NCI-H748 treated with DMSO at 0.1 percent for 48 hours (cell line): ENCODE measurements at regions not wholly inside any gene's neighbourhood (a gene's known extent, or its start where the extent isn't known, plus 50 kb on each side); places are given as distances from the start of the nearest gene placed in this dataset.

Experiments used
- DNase-seq: peaks from one replicate; lab custom pipeline; 2025; lab: John Stamatoyannopoulos, UW

DNA sequence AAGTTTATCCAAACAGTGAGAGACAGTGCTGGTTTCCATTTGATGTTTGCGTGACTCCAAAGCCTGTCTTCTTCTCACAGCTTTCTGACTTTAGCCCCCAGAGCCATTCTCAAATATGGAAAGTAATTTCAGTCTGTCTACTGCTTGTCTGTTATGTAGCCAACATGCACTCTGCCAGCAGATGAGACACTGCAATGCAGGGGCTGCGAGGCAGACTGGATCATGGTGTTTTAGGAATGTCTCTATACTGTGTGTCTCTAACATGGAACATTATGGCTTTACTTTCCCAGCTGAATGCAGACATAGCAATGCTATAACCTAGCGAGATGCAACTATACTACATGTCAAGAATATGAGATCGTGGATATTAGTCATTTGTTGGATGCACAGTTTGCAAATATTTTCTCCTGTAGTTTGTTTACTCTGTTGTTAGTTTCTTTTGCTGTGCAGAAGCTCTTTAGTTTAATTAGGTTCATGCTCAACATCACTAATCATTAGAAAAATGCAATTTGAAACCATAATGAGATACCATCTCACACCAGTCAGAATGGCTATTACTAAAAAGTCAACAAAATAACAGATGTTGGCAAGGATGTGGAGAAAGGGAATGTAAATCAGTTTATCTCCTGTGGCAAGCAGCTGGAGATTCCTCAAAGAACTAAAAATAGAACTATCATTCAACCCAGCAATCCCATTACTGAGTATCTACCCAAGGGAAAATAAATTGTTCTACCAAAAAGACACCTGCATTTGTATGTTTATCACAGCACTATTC is 235.8 kb upstream of the TMTC1 start:
- DNase-seq = peak; percentile 62

DNA sequence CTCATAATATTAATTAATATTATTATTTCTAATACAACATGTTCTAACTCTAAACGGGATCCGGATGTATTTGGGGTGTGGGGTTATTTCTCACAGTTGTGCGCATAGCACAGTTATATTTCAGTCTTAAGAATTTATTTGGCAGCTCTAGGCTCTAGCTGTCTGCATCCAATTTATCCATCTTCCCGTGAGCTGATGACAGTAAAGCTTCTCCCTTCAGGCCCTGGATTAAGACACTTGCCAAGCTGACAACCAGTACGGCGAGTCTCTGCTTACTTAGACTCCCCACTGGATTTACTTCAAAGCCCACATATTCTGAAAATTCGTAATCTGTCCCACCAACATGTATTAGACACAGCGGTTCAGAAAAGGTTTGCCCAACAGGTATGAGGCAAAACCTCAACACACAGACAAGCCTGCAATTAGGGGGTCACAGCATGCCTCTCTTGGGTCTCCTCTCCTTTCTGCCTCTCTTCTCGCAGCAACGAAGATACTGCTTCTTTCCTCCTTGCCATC is 232.9 kb upstream of the TMTC1 start:
- no peak for DNase-seq

DNA sequence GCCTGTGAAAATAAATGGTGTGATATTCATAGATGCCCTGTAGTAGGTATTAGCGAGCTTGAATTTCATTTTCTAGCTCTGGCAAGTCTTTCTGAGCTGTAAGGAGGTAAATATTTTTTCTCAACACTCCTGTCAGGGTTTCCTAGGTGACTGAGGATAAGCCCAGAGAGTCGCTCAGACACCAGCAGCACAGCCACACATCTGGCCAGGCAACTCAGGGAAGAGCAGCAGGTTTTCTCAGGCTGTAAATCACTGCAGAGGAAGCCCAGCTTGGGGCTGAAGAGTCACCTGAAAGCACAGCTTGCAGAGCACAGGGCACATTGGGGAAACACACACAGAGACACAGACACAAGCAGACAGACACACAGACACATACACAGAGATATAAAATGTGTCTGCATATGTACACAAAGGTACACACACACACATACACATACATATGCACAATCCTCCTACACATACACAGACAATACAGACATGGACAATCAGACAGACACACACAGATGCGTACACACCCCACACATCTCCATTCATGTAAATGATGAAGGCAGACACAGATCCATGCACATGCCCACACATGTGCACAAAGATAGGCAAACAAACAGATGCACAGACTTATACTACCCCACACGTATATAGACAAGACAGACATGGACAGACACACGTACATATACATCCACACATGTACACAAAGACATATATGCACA is 232.0 kb upstream of the TMTC1 start:
- no peak for DNase-seq

GRCh38 chr12:30014991-30015390 is 231.2 kb upstream of the TMTC1 start:
- no peak for DNase-seq

DNA sequence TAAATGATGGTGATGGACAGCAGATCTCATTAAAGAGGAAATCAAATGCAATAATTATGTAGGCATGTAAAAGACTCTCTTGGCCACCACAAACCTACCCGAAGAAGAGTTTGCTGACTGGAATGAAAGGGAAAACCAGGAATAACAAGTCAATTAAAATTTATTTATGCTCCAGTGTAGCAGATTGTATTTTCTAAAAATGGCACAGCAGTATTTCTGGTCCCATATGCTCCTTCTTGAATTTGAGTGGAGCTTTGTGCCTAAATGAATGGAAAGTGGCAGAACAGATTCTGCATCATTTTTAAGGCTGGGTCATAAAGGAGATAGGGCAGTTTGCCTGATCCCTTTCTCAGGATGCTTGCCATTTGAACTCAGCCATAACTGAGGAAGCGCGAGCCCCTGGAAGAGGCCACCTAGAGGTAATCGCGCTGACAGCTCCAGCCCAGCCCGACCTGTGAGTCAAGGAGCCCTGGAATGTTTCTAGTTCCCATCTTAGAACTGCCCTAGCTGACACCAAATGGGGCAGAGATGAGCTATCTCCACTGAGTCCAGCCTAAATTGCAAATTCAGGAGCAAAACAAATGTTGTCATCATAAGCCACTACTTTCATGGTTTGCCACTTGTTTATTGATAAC is 229.2 kb upstream of the TMTC1 start:
- no peak for DNase-seq

GRCh38 chr12:30010071-30011052 is 226.6 kb upstream of the TMTC1 start:
- no peak for DNase-seq

DNA sequence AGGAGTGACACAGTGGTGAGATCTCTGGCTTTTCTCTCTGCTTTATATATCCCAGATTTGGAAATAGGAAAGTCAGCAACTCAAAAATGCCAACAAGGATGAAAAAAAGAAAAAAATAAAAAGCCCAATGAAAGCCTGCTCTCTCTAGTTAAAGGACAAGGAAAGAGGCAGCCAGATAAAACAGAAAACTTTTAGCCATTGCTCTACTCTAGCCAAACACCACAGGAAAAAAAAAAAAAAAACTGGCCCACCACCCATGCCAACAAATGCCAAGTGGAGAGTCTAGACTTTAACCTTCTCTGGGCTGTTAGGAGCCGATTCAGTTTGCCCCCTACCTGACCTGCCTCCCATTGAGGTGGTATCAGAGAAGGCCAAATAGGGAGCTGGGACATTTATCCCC is 222.3 kb upstream of the TMTC1 start:
- DNase-seq = no peak

GRCh38 chr12:30003321-30003720 is 219.6 kb upstream of the TMTC1 start:
- DNase-seq = no peak

- DNase-seq = no peak
Measured at GRCh38 chr12:30002677-30003076, 218.9 kb upstream of the TMTC1 start.

- no peak for DNase-seq
Measured at GRCh38 chr12:30000401-30000800, 216.7 kb upstream of the TMTC1 start.

GRCh38 chr12:29996993-29997392 is 213.3 kb upstream of the TMTC1 start:
- DNase-seq = no peak

GRCh38 chr12:29992366-29992765 is 208.6 kb upstream of the TMTC1 start:
- DNase-seq = no peak

GRCh38 chr12:29991924-29992323 is 208.2 kb upstream of the TMTC1 start:
- no peak for DNase-seq

DNA sequence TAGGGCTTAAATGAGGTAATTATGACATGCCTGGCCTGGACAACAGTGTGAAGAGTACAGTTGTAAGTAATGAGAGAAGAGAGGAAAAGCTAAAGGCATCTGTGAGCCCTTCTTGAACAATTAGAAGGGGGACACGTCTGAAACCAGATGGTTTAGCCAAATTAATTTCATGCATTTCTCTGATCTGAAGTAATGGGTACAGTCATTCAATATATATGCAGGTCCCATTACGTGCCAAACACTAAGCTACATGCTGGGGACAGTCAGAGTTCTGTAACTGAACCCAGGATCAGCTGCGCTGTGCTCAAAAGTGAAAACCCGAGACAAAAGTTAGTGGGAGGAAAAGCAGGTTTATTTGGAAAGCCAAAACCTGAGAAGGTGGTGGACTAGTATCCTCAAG is 207.2 kb upstream of the TMTC1 start:
- DNase-seq = no peak

- DNase-seq = peak; percentile 83
Measured at GRCh38 chr12:29983851-29984250, 200.1 kb upstream of the TMTC1 start.

DNA sequence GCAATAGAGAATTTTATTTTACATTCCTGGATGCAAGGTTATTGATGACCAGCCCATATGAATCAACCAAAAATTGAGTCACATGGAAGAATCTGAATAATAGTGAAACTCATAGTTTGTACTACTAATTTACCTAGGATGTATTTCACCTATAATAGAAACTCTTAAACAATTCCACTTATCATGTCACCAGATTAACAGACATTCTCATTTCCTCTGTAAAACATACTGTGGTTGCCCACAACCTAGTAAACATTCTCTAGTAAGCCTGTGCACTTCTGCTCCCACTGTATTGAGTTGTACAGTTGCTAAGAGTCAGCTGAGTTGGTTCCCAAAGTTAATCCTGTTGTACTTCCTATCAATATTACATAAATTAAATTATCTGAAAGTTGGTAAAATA is 196.6 kb upstream of the TMTC1 start:
- DNase-seq = no peak

DNA sequence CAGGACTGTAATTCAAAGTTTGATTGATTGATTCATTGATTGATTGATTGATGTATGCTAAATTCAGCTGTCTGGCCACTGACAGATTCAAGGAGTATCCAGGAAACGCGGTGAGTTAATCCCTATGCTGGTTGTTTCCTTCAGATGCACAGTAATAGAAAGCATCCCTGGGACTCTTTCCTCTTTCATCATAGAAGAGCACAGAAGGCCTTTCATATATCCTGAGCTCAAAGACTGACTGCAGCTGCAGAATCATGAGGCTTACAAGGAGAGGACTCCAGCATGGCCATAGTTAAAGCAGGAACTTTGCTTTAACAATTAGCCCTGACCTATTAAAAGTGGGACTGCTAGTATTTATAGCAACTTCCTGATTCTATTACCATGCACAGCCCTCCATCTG is 187.7 kb upstream of the TMTC1 start:
- no peak for DNase-seq

DNA sequence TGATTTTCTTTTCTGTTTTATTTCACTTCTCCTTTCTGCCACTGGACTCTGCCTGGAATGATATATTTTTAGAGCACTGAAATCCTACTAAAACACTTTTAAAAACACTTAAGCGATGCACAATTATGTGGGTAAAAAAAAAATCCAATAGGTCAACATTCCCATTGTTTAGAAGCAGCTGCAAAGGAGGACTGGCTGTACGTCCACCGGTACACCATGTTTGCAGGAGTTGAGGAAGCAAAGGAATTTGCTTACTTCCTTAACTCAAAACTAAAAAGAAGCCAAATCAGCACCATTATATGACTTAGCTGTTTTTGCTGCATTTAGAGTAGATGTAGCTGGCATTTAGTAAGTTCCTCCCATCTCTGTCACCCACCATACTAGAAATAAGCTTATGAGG is 186.8 kb upstream of the TMTC1 start:
- no peak for DNase-seq

DNA sequence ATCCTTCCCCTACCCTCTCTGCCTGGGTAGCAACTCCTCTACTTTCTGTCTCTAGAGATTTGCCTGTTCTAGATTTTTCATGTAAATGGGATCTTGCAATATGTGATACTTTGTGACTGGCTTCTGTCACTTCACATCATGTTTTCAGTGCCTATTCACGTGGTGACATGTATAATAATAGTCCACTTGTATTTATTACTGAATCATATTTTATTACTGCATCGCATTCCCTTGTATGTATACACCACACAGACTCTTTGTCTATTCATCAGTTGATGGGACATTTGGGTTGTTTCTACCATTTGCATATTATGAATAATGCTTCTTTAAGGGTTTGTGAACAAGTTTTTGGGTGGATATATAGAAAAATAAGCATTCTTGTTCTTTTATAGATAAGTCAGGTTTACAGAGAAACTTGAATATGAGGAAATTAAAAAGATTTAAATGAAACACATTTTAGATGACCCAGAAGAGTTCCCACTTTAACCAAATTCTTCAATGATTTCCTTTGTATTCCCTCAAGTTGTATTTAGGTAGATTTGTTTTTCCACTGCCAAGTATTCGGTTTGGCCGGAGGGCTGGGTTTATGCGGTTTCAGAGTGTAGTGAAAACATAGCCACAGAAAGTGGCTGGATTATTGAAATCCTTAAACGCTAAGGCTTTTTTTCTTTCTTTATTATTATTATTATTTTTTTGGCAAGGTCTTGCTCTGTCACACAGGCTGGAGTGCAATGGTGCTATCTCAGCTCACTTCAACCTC is 178.7 kb upstream of the TMTC1 start:
- DNase-seq = no peak

DNA sequence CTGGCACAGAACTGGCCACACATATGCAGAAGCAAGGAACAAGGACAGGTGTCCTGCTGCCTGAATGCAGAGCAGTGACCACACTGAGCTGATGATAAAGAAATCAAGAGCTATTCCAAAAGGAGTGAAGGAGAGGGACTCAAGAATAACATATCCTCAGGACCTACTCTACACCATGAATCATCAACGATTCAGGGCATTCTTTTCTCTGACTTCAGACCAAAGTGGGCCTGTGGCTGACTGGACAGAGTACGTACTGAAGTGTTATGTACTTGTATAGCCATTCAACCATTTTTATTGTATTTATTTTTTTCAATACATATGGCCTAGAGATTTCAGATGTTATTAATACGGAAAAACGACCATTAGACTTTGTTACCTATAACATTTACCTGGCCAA is 177.5 kb upstream of the TMTC1 start:
- no peak for DNase-seq

DNA sequence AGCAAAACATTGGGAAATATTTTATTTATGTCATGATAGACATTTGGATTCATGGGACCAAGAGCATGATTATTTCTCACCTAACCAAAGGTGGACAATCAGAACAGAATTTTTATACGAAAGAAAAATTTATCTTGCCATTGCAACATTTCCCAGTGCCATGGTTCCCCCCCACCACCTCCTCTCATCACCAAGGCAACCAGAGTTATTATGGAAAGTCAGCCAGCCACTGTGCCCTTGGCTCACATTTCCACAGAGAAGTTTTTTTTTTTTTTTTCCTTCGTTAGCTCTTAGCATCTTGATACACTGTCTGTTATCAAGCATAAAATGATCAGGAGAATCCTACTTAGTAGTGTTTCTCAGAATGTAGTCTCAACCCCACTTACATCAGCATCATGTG is 176.4 kb upstream of the TMTC1 start:
- no peak for DNase-seq
